ENCODE measurements at regions not wholly inside any gene's neighbourhood (a gene's known extent, or its start where the extent isn't known, plus 50 kb on each side); places are given as distances from the start of the nearest gene placed in this dataset.

DNA sequence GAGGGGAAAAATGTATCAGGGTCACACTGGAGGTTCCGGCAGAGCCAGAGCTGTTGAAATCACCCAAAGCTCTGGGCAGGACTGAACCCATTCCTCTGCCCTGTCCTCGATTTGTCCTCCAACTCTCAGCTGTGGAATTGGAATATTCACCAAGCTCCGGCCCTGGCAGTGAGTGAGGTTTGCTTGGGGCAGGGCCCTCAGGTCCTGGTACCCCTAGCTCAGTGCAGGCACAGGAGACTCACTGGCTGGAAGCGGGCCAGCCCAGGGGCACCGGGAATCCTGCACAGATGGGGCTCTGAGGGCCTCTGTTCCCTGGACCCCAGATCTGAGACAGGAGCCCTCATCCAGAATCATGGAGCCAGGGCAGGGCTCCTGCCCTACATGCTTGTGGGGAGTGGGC, 1322.3 kb downstream of the UQCRFS1 start:
- TF ChIP-seq SP1 (IDR thresholded peaks at IDR 0.05) (no peak), BHLHE40 (IDR thresholded peaks at IDR 0.05; ENCODE audit: borderline replicate concordance) (no peak), FOXA1 (IDR thresholded peaks at IDR 0.05) (no peak)
